ENCODE measurements at regions not wholly inside any gene's neighbourhood (a gene's known extent, or its start where the extent isn't known, plus 50 kb on each side); places are given as distances from the start of the nearest gene placed in this dataset.
A peak's percentile ranks its signal among the peaks of the same experiment; 100 is the strongest.

DNA sequence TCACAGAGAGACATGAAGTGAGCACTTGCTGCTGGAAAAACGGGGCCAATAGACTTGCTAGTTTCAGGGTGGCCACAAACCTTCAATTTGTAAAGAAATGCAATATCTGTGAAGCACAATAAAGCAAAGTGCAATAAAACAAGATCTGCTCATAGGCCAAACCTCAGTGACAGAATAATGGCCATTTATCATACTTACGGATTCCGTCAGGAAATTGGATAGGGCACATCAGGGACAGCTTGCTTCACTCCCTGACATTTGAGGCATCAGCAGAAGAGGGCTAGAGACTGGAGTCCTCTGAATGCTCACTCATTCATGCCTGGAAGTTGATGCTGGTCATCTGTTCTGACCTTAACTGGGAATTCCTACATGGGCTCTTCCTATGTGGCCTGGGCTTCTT lies 165.5 kb upstream of the OPRM1 start:
- no peak for DNase-seq (ENCODE audit: low read depth)

- no peak for DNase-seq (ENCODE audit: low read depth)
Measured at GRCh38 chr6:153872946-153873345, 166.1 kb upstream of the OPRM1 start.

GRCh38 chr6:153862927-153863326 lies 176.1 kb upstream of the OPRM1 start:
- no peak for DNase-seq (ENCODE audit: low read depth)

DNA sequence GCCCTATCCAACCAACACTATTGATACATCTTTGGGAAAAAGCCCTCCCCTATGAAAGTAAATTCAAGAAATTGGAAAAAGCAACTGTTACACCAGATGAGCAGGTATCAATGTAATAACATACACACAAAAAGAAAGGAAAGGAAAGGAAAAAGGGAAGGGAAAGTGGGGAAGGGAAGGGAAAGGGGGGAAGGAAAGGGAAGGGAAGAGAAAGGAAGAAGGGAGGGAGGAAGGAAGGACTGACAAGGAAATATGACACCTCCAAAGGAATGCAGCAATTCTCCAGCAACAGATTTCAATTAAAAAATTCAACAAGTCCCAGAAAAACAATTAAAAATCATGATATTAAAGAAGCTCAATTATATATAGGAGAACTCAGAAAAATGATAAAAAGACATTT lies 176.9 kb upstream of the OPRM1 start:
- DNase-seq (ENCODE audit: low read depth): no peak

- DNase-seq (ENCODE audit: low read depth): no peak
Measured at GRCh38 chr6:153858529-153858928, 180.5 kb upstream of the OPRM1 start.

DNA sequence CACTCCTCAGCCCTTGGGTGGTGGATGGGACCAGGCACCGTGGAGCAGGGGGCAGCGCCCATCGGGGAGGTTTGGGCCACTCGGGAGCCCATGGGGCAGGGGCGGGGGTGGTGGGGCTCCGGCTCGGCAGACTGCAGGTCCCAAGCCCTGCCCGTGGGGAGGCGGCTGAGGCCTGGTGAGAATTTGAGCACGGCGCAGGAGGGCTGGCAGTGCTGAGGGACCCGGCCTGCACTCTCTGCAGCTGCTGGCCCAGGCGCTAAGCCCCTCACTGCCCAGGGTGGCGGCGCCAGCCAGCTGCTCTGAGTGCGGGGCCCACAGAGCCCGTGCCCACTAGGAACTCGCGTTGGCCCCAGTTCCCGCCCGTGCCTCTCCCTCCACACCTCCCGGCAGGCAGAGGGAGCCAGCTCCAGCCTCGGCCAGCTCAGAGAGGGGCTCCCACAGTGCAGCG lies 182.1 kb upstream of the OPRM1 start:
- no peak for DNase-seq (ENCODE audit: low read depth)

DNA sequence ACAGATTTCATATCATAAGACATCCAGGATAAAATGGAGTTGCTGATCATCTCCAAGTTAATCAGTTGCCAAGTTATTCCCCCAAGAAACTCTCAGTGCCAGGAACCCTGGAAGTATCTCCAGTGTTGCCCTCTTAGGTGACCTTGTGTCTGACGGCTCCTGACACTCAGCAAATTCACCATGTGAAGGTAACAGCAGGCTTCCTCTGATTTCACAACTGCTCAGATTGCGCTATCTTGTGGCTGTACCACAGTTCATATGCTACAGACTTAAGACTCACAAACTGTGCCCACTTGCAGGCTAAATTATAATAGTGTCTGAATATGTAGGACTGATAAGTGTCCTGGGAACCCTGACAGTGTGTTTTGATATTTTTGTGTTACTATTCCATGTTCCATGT lies 186.6 kb upstream of the OPRM1 start:
- DNase-seq (ENCODE audit: low read depth): no peak

GRCh38 chr6:153852034-153852433 lies 187.0 kb upstream of the OPRM1 start:
- DNase-seq (ENCODE audit: low read depth): no peak

GRCh38 chr6:153849072-153849779 lies 189.8 kb upstream of the OPRM1 start:
- DNase-seq (ENCODE audit: low read depth): no peak

- no peak for DNase-seq (ENCODE audit: low read depth)
Measured at GRCh38 chr6:153843420-153843819, 195.6 kb upstream of the OPRM1 start.

- DNase-seq (ENCODE audit: low read depth): no peak
Measured at GRCh38 chr6:153842491-153842890, 196.5 kb upstream of the OPRM1 start.

DNA sequence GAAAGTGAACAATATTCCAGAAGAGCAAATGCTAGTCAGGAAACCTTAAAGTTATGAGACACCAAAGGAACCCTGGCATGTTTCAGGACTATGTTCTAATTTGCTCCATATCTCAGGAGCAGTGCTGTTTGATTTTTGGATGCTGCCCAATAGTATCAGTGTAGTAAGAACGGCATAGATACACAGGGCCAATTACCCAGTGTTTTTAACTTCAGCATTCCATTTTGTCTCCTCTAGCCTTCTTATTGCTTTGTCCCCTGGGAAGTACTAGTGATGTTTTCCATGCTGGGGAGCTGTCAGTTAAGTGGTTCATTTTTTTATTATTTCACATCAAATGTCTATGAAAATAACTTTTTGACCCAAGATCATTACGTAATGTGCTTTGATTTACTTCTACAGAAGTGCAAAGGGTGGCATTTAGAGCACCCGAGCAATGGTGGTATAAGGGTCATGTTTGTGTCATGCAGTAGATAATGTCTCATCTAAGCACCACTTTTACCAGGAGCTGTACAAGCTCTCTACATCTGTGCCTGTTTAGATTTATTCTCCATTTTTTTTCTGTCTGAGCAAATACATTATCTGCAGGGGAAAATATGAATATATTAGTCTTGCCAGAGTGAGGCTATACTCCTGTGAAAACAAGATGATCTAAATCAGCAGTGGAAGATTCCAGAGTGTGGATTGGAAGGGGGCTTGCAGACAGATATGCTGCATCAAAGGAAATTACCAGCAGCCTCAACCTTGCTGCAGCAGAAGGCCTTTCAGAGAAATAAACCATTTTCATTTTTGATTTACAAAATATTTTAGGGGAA lies 198.8 kb upstream of the OPRM1 start:
- DNase-seq (ENCODE audit: low read depth): no peak

DNA sequence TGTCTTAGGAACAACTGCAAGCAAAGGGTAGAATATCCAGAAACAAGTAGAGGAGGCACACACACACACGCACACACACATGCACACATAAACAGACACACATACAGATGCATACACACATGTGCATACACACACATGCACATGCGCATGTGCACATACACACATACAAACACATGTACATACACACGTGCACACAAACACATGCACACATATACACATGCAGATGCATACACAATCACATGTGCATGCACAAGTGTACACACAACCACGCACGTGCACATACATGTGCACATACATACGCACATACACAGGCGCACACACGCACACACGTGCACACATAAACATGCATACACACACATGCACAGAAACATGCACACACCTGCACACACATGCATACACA lies 206.5 kb upstream of the OPRM1 start:
- no peak for DNase-seq (ENCODE audit: low read depth)

GRCh38 chr6:153831350-153832078 lies 207.5 kb upstream of the OPRM1 start:
- DNase-seq (ENCODE audit: low read depth): no peak

DNA sequence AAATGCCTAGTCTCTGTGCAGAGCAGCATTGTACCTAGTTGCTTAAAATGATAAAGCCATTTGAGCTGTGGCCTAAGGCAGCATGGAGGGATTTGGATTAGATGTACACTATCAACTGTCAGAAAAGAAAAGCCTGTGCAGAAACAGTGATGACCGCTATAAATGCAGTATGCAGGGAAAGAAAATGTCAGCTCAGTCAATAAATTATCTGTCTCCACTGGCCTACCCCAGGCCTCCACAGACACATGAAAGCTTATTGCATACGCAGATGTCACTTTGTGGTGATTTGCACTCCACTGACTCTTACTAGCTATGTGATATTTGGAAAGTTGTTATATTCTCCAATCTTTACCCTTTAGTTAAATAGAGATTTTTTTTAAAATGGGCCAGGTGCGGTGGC lies 221.9 kb upstream of the OPRM1 start:
- no peak for DNase-seq (ENCODE audit: low read depth)

GRCh38 chr6:153816366-153816765 lies 222.7 kb upstream of the OPRM1 start:
- DNase-seq (ENCODE audit: low read depth): no peak

GRCh38 chr6:153814136-153814535 lies 224.9 kb upstream of the OPRM1 start:
- no peak for DNase-seq (ENCODE audit: low read depth)

GRCh38 chr6:153804755-153805330 lies 234.2 kb upstream of the OPRM1 start:
- no peak for DNase-seq (ENCODE audit: low read depth)

DNA sequence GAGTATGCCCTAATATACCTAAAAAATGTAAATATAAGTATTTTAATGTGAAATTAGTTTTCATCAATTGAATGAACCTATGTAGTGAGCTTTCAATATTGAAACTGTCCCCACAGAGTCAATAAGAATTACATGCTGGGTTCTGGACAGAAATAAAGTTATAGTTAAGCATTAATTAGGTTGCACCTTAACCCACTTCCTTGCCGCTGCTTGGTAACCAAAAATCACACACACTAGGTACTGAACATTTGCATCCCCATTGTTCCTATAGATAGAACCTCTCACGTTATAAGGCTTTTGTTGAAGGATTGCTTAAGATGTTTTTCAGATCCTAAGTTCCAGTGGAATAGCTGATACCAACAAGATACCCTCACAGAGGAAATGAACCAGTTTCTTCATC lies 237.1 kb upstream of the OPRM1 start:
- no peak for DNase-seq (ENCODE audit: low read depth)

DNA sequence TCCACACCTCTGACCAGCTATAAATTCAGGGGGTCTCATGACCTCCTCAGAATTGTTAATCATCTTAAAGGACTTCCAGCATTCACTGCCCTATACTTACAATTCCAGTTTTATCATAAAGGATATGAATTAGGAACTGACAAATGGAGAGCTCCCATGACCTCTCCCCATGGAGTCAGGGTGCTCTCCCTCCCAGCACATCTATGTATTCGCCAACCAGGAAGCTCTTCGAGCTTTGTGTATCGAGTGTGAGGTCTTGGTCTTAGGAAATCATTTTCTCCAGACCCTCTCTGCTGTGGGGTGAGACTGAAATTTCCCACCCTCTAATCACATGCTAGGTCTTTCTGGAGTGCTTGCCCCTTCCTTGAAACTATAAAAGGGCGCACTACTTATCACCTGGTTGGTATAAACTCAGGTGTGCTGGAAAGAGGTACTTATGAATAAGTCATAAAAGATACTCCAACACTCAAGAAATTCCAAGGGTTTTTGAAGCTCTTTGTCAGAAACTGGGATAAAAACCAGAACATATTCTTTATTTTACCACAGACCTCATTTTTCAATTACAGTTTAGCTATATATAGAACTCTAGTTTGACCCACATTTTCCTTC lies 238.4 kb upstream of the OPRM1 start:
- DNase-seq (ENCODE audit: low read depth): no peak

DNA sequence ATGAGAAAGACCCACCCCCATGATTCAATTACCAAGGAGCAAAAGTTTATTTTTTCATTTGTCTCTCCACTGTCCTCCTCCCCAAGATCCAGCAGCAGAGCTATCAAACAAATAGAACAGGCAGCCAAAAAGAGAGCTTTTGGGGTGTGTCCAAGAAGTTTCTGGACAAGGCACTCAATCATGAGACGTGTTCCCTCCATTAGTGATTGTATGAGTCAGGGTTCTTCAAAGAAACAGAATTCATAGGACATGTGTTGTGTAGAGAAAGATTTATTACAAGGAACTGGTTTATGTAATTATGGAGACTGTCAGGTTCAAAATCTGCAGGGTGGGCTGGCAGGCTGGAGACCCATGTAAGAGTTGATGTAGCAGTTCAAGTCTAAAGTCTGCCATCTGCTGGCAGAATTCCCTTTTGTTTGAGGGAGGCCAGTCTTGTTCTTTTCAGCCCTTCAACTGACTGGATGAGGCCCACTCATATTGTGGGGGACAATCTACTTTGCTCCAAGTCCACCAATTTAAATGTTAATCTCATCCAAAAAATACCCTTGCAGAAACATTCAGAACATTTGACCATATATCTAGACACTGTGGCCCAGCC lies 248.1 kb upstream of the OPRM1 start:
- DNase-seq (ENCODE audit: low read depth): peak; percentile 2
